Neural cell (in vitro differentiated cells): ENCODE measurements at regions not wholly inside any gene's neighbourhood (a gene's known extent, or its start where the extent isn't known, plus 50 kb on each side); places are given as distances from the start of the nearest gene placed in this dataset.

Source experiments
- H2AFZ ChIP-seq: fragments of 200-600, 300-800 bp; sonication (generic), shearing (Covaris generic); 2 replicates; pipeline ENCODE4 v1.6.0; 2014; ENCODE audit warnings: low read depth, mild to moderate bottlenecking, antibody characterized with exemption, low read length, moderate library complexity
- H3F3A ChIP-seq: fragments of 200-600 bp; shearing (Covaris generic); 2 replicates; pipeline ENCODE4 v1.6.1; 2016; ENCODE audit warnings: mild to moderate bottlenecking, moderate library complexity, mixed read lengths, antibody characterized with exemption, low read length; ENCODE audit not compliant: insufficient read depth, poor library complexity, severe bottlenecking
- H3K27ac ChIP-seq: fragments of 200-600, 300-800 bp; sonication (generic), shearing (Covaris generic); 2 replicates; pipeline ENCODE4 v1.5.1; 2014; ENCODE audit warnings: mild to moderate bottlenecking, low read length, moderate library complexity
- H3K27me3 ChIP-seq: fragments of 300-800, 200-600 bp; sonication (generic), shearing (Covaris generic); 2 replicates; pipeline ENCODE4 v1.6.0; 2014; ENCODE audit warnings: mild to moderate bottlenecking, low read depth, low read length, moderate library complexity; ENCODE audit not compliant: insufficient read depth
- H3K36me3 ChIP-seq: fragments of 300-800, 200-600 bp; sonication (generic), shearing (Covaris generic); 2 replicates; pipeline ENCODE4 v1.5.1; 2014; ENCODE audit warnings: mild to moderate bottlenecking, antibody characterized with exemption, low read length, moderate library complexity; ENCODE audit not compliant: insufficient read depth
- H3K4me2 ChIP-seq: fragments of 300-800, 200-600 bp; sonication (generic), shearing (Covaris generic); 2 replicates; pipeline ENCODE4 v1.6.0; 2014; ENCODE audit warnings: mild to moderate bottlenecking, low read length
- H3K4me3 ChIP-seq: fragments of 300-800, 200-600 bp; sonication (generic), shearing (Covaris generic); 2 replicates; pipeline ENCODE4 v1.5.1; 2014; ENCODE audit warnings: mild to moderate bottlenecking, low read length, moderate library complexity
- H3K79me2 ChIP-seq: fragments of 200-600 bp; shearing (Covaris generic); replicated peaks from 2 replicates; pipeline ENCODE4 v1.6.0; 2014; ENCODE audit warnings: mild to moderate bottlenecking, low read length, moderate library complexity; ENCODE audit not compliant: insufficient read depth
- H3K9ac ChIP-seq: fragments of 300-800, 200-600 bp; sonication (generic), shearing (Covaris generic); 2 replicates; pipeline ENCODE4 v1.6.1; 2016; ENCODE audit warnings: mild to moderate bottlenecking, low read length, mixed read lengths
- H3K9me2 ChIP-seq: fragments of 200-600 bp; shearing (Covaris generic); 2 replicates; pipeline ENCODE4 v1.6.1; 2016; ENCODE audit warnings: mild to moderate bottlenecking, low read length, mixed read lengths; ENCODE audit not compliant: insufficient read depth
- H3K9me3 ChIP-seq: fragments of 200-600, 300-800 bp; sonication (generic), shearing (Covaris generic); 2 replicates; pipeline ENCODE4 v1.6.1; 2016; ENCODE audit warnings: mild to moderate bottlenecking, mixed run types, low read length, moderate library complexity, mixed read lengths
- H4K20me1 ChIP-seq: fragments of 200-600 bp; shearing (Covaris generic); 2 replicates; pipeline ENCODE4 v1.6.1; 2016; ENCODE audit warnings: mild to moderate bottlenecking, mixed run types; ENCODE audit not compliant: insufficient read depth
- CTCF ChIP-seq: fragments of 450-650 bp; IDR thresholded peaks from 2 replicates; pipeline ENCODE4 v1.5.1; 2014; ENCODE audit warnings: antibody characterized with exemption, mild to moderate bottlenecking, moderate library complexity; ENCODE audit not compliant: poor library complexity, severe bottlenecking
- EP300 ChIP-seq: fragments of 450-650 bp; conservative IDR thresholded peaks from 2 replicates; pipeline ENCODE4 v1.6.1; 2014; ENCODE audit warnings: antibody characterized with exemption, mild to moderate bottlenecking, moderate library complexity; ENCODE audit not compliant: poor library complexity, severe bottlenecking
- MXI1 ChIP-seq: fragments of 450-650 bp; conservative IDR thresholded peaks from 2 replicates; pipeline ENCODE4 v1.6.1; 2014; ENCODE audit warnings: antibody characterized with exemption, mild to moderate bottlenecking; ENCODE audit not compliant: poor library complexity, severe bottlenecking
- POLR2AphosphoS5 ChIP-seq: IDR thresholded peaks from 2 replicates; pipeline ENCODE4 v1.6.1; 2012
- RAD21 ChIP-seq: fragments of 450-650 bp; conservative IDR thresholded peaks from 2 replicates; pipeline ENCODE4 v1.6.1; 2014; ENCODE audit warnings: antibody characterized with exemption, mild to moderate bottlenecking, moderate library complexity
- REST ChIP-seq: IDR thresholded peaks from 2 replicates; pipeline ENCODE4 v1.6.1; 2012; ENCODE audit warnings: borderline replicate concordance
- SMC3 ChIP-seq: fragments of 450-650 bp; conservative IDR thresholded peaks from 2 replicates; pipeline ENCODE4 v1.6.1; 2014; ENCODE audit warnings: antibody characterized with exemption, mild to moderate bottlenecking, moderate library complexity; ENCODE audit not compliant: poor library complexity
- TAF1 ChIP-seq: IDR thresholded peaks from 2 replicates; pipeline ENCODE4 v1.6.1; 2012; ENCODE audit warnings: low read depth

GRCh38 chr13:50244713-50245574 lies 229.7 kb downstream of the KCNRG start:
- no peaks in the 10 kb centered on the region for H4K20me1 ChIP-seq
- H3K4me2 ChIP-seq, result no peak overlapping the region
- no peak overlapping the region for H3K4me3 ChIP-seq
- no peaks in the 10 kb centered on the region for H3K9me3 ChIP-seq
- H3K36me3 ChIP-seq, result no peaks in the 10 kb centered on the region
- H3F3A ChIP-seq, result no peaks in the 10 kb centered on the region
- TF ChIP-seq RAD21 (no peak), MXI1 (no peak), REST (no peak), POLR2AphosphoS5 (no peak)
- H2AFZ ChIP-seq, result no peak overlapping the region
- H3K79me2 ChIP-seq, result no peaks in the 10 kb centered on the region
- H3K27me3 ChIP-seq, result no peaks in the 10 kb centered on the region
- H3K9me2 ChIP-seq, result no peaks in the 10 kb centered on the region
- H3K27ac ChIP-seq, result no peak overlapping the region
- no peak overlapping the region for H3K9ac ChIP-seq

GRCh38 chr13:50247223-50247622 lies 232.0 kb downstream of the KCNRG start:
- no peak overlapping the region for H3K4me3 ChIP-seq
- H3K79me2 ChIP-seq, result no peaks in the 10 kb centered on the region
- H3K36me3 ChIP-seq, result no peaks in the 10 kb centered on the region
- no peaks in the 10 kb centered on the region for H3K9me2 ChIP-seq
- H3K9ac ChIP-seq, result no peak overlapping the region
- H2AFZ ChIP-seq, result no peak overlapping the region
- H3F3A ChIP-seq, result no peaks in the 10 kb centered on the region
- no peak overlapping the region for H3K4me2 ChIP-seq
- no peaks in the 10 kb centered on the region for H4K20me1 ChIP-seq
- no peak overlapping the region for H3K27ac ChIP-seq
- TF ChIP-seq EP300, result no peak
- TF ChIP-seq SMC3, result no peak
- TF ChIP-seq MXI1, result no peak
- TF ChIP-seq TAF1, result no peak
- no peak for TF ChIP-seq CTCF
- no peaks in the 10 kb centered on the region for H3K9me3 ChIP-seq
- no peaks in the 10 kb centered on the region for H3K27me3 ChIP-seq
